GM12865 (cell line): ENCODE measurements at regions not wholly inside any gene's neighbourhood (a gene's known extent, or its start where the extent isn't known, plus 50 kb on each side); places are given as distances from the start of the nearest gene placed in this dataset.
A peak's percentile ranks its signal among the peaks of the same experiment; 100 is the strongest.

Experiments used
- DNase-seq: peaks from one replicate; pipeline ENCODE4 v3.0.0; 2010; ENCODE audit warnings: low read depth
- H3K4me3 ChIP-seq: 2 replicates; pipeline ENCODE4 v1.5.1; 2011; ENCODE audit warnings: mild to moderate bottlenecking, low read depth, low read length, control low read depth
- TF ChIP-seq, protein P1 (sequence below): IDR thresholded peaks from 2 replicates; pipeline ENCODE4 v1.5.1; 2011; ENCODE audit warnings: low read length, control low read depth, low read depth, inconsistent platforms; ENCODE audit not compliant: insufficient read depth; ENCODE audit errors: missing control alignments

DNA sequence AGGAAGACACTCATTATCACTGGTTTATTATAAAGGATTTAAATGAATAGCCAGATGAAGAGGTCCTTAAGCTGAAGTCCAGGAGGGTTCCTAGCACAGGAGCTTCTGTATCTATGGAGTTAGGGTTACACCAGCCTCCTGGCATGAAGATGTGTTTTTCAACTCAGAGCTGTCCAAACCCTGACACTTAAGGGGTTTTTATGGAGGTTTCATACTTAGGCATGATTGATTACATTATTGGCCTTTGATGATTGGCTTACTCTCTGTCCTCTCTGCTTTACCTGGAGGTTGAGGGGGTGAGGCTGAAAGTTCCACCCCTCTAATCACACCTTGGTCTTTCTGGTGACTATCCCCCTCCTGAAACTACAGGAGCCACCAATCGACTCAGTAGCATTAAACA lies 84.9 kb upstream of the ZNF169 start:
- H3K4me3 ChIP-seq, result no peak overlapping the region
- TF ChIP-seq, protein P1, sequence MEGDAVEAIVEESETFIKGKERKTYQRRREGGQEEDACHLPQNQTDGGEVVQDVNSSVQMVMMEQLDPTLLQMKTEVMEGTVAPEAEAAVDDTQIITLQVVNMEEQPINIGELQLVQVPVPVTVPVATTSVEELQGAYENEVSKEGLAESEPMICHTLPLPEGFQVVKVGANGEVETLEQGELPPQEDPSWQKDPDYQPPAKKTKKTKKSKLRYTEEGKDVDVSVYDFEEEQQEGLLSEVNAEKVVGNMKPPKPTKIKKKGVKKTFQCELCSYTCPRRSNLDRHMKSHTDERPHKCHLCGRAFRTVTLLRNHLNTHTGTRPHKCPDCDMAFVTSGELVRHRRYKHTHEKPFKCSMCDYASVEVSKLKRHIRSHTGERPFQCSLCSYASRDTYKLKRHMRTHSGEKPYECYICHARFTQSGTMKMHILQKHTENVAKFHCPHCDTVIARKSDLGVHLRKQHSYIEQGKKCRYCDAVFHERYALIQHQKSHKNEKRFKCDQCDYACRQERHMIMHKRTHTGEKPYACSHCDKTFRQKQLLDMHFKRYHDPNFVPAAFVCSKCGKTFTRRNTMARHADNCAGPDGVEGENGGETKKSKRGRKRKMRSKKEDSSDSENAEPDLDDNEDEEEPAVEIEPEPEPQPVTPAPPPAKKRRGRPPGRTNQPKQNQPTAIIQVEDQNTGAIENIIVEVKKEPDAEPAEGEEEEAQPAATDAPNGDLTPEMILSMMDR, result no peak
- no peak for DNase-seq

DNA sequence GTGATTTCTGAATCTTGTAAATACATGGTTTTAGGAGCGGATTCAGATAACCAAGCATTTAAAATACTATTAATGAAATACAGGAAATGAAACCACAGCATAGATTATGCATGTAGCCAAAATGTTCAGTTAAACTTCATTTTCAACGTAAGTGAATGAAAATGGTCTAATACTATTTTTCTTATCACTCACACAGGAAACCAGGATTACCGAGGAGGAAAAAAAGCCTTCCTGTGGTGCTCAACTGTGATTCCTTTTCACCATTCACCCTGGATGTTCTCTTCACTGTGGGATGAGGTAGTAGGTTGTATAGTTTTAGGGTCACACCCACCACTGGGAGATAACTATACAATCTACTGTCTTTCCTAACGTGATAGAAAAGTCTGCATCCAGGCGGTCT lies 83.4 kb upstream of the ZNF169 start:
- H3K4me3 ChIP-seq, result no peak overlapping the region
- TF ChIP-seq, protein P1, result no peak
- no peak for DNase-seq

DNA sequence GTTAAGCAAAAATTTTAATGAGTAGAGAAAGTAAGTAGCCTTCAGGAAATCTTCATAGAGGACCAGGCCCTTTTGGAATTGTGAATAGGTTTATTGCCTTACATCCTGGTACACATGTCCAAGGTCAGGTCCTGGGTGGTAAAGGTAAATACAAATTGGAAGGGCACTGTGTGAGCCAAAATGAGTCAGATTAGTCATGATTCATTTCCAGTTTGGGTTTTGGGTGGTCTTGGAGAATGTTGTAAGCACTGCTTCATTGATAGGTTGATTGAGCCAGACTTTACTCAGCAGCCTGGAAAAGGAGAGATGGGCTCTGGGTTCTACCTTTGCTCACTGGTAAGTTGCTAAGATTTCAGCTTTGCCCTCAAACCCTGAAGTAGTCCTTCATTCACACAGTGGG lies 82.5 kb upstream of the ZNF169 start:
- TF ChIP-seq, protein P1, result no peak
- no peak for DNase-seq
- H3K4me3 ChIP-seq, result no peak overlapping the region

DNA sequence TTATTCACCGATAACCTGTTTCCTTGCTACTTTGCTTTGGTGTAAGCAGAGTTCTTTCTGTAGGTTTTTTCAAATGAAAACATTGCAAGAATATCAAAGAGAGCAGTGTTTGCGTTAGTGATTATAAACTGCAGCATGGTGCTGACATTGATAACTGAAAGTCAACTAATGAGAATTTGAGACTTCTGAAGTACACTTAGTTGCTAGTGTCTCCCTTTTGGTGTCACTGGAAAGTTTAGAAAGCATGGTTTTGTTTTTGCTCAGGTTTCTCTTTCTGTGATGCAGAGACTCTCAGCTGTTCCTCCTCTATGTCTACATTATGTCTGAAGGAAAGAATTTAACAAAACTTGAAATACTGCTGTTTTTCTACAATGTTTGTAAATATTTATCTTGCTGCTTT lies 80.2 kb upstream of the ZNF169 start:
- TF ChIP-seq, protein P1, result no peak
- H3K4me3 ChIP-seq, result no peak overlapping the region
- peak; percentile 72 for DNase-seq

DNA sequence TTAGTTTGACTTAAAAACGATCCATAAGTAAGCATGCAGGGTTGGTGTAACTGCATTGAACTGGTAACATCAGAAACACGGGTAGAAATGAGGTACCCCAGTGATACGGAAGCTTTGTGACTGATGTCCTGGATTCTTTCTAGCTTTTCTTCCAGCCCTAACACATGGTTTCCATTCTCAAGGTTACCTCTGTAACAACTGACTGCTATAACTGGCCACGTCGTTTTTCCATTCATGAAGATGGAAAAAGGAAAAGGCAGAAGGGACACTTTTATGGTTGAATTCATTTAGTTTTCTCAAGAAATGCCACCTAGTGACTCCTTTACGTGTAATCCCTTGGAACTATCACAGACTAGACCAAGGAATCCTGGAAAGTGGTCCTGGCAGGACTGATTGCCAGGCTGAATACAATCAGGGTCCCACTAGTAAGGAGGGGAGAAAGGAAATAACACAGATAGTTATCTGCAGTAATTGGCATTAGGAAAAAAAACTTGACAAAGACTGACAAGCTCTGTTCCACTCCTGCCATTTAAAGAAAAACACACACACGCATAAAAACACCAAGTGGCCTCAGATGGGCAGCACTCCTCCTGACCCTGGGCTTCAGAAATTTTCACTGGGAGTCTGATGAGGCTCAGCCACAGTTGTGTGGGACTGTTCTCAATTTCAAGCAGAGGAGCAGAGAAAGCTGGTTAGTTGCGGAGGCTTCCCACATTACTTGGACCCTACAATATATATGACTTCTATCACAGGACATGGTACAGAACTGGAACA lies 77.5 kb upstream of the ZNF169 start:
- TF ChIP-seq, protein P1, result no peak
- no peak overlapping the region for H3K4me3 ChIP-seq
- DNase-seq, result no peak

DNA sequence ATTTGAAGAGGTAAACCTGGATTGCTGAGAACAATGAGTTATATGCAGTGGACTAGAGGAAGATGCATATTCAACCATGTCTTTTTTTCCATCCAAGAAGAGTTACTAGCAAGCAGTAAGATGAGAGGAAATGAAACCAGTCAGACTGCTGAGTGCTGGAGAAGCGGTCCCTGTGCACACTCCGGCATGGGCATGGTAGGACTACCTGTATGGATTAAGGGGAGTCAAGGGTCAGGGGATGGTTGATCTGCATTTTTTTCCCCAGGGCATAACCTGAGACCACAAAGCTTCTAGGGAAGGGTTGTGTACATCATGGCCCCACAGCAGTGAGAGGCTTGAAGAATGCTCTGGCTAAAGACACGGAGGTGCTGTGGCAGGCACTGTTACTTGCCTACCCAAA lies 76.6 kb upstream of the ZNF169 start:
- no peak overlapping the region for H3K4me3 ChIP-seq
- TF ChIP-seq, protein P1, result no peak
- no peak for DNase-seq
